Prostate gland (tissue), 2 donors: ENCODE measurements at regions not wholly inside any gene's neighbourhood (a gene's known extent, or its start where the extent isn't known, plus 50 kb on each side); places are given as distances from the start of the nearest gene placed in this dataset.

Source experiments
- DNase-seq: peaks from one replicate; pipeline ENCODE4 v3.0.0-alpha.2; 2019; ENCODE audit warnings: low spot score
- H3K27ac ChIP-seq, 2 donors: fragments of 200-600 bp; sonication (generic); 2 replicates each; pipeline ENCODE4 v1.5.1; 2017 to 2019
- H3K27me3 ChIP-seq: fragments of 200-600 bp; sonication (generic); replicated peaks from 2 replicates; pipeline ENCODE4 v1.5.1; 2019; ENCODE audit not compliant: insufficient read depth
- H3K36me3 ChIP-seq, 2 donors: fragments of 200-600 bp; sonication (generic); 1 replicate in 1 of 2; 2 replicates in 1 of 2; pipeline versions ENCODE4 v1.5.1 to v1.8.1; 2017 to 2019
- H3K4me1 ChIP-seq: fragments of 200-600 bp; sonication (generic); replicated peaks from 2 replicates; pipeline ENCODE4 v1.5.1; 2019
- H3K4me3 ChIP-seq, 2 donors: fragments of 200-600 bp; sonication (generic); 2 replicates each; pipeline ENCODE4 v1.5.1; 2017 to 2019
- H3K9me3 ChIP-seq: fragments of 200-600 bp; sonication (generic); 2 replicates; pipeline ENCODE4 v1.5.1; 2017
- POLR2A ChIP-seq: fragments of 450-650 bp; IDR thresholded peaks from one replicate; pipeline ENCODE4 v1.6.1; 2016; ENCODE audit warnings: antibody characterized with exemption, mild to moderate bottlenecking
- POLR2AphosphoS5 ChIP-seq: sonication (generic); formaldehyde crosslinking; IDR thresholded peaks from one replicate; pipeline ENCODE4 v1.6.1; 2017; ENCODE audit warnings: antibody characterized with exemption
- WGBS: methylation state at CpG from one replicate; pipeline ENCODE4 v1.1.5; 2018; 5-methylcytosine and 5-hydroxymethylcytosine counted together
- intact Hi-C: fragments of 100-400 bp; cut with DNase I; formaldehyde crosslinking; loops from one replicate; pipeline ENCODE4 v1.14.2; 2022
- TF ChIP-seq, protein P1 (sequence below), 4 experiments: fragments of 200-600 bp in 2 of 4; fragments of 450-650 bp in 2 of 4; sonication (generic) in 2 of 4; IDR thresholded peaks; 1 replicate in 3 of 4; 2 replicates in 1 of 4; pipeline ENCODE4 v1.5.1; 2016 to 2019; ENCODE audit warnings: antibody characterized with exemption in 4 of 4, mild to moderate bottlenecking in 2 of 4, moderate library complexity in 2 of 4

DNA sequence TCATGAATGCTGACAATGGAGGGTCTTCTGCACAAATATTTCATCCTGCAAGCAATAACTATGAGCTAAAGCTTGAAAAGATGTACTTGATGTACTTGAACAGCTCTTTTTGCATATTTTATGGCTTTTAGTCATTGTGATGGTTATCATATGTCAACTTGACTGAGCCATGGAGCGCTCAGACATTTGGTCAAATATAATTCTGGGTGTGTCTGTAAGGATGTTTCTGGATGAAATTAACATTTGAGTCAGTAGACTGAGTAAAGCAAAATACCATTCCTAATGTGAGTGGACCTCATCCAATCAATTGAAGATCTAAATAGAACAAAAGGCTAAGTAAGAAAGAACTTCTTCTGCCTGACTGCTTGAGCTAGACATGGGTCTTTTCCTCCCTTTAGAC is 509.0 kb downstream of the BCL11A start:
- no peaks in the 10 kb centered on the region for H3K36me3 ChIP-seq
- H3K9me3 ChIP-seq, result no peaks in the 10 kb centered on the region
- no peaks in the 10 kb centered on the region for H3K27me3 ChIP-seq
- H3K4me3 ChIP-seq, result no peak overlapping the region
- TF ChIP-seq POLR2AphosphoS5 (no peak), POLR2A (no peak)
- TF ChIP-seq, protein P1, sequence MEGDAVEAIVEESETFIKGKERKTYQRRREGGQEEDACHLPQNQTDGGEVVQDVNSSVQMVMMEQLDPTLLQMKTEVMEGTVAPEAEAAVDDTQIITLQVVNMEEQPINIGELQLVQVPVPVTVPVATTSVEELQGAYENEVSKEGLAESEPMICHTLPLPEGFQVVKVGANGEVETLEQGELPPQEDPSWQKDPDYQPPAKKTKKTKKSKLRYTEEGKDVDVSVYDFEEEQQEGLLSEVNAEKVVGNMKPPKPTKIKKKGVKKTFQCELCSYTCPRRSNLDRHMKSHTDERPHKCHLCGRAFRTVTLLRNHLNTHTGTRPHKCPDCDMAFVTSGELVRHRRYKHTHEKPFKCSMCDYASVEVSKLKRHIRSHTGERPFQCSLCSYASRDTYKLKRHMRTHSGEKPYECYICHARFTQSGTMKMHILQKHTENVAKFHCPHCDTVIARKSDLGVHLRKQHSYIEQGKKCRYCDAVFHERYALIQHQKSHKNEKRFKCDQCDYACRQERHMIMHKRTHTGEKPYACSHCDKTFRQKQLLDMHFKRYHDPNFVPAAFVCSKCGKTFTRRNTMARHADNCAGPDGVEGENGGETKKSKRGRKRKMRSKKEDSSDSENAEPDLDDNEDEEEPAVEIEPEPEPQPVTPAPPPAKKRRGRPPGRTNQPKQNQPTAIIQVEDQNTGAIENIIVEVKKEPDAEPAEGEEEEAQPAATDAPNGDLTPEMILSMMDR (IDR thresholded peaks at IDR 0.05), result no peak
- WGBS, result 68% methylated on average over 1 of the region's 1 CpG
- H3K27ac ChIP-seq, result no peak overlapping the region
- intact Hi-C loops, result no loop called here
- no peak for DNase-seq
- H3K4me1 ChIP-seq, result no peaks in the 10 kb centered on the region

DNA sequence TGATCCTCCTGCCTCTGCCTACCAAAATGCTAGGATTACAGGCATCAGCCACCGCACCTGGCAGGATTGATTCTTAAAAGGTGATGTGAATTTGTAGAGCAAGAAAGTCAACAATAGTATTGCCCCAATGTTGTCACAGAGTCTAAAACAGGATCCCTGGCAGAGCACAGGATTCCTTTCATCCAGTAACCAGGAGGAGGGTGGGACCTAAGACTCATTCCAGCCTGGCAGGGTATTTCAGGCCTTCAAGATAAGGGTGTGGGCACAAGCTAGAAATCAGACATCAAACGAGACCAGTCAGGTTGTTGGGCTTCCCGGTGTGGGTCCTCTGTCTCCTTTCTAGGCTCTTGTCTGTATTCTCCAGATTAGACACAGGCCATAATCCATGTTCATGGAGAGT is 511.4 kb downstream of the BCL11A start:
- intact Hi-C loops, result no loop called here
- 63% methylated on average over 3 of the region's 3 CpGs for WGBS
- no peak for DNase-seq
- no peaks in the 10 kb centered on the region for H3K9me3 ChIP-seq
- H3K36me3 ChIP-seq, result no peaks in the 10 kb centered on the region
- H3K27ac ChIP-seq, result no peak overlapping the region
- H3K4me3 ChIP-seq, result no peak overlapping the region
- H3K4me1 ChIP-seq, result no peaks in the 10 kb centered on the region
- no peaks in the 10 kb centered on the region for H3K27me3 ChIP-seq
- TF ChIP-seq POLR2A, result no peak

DNA sequence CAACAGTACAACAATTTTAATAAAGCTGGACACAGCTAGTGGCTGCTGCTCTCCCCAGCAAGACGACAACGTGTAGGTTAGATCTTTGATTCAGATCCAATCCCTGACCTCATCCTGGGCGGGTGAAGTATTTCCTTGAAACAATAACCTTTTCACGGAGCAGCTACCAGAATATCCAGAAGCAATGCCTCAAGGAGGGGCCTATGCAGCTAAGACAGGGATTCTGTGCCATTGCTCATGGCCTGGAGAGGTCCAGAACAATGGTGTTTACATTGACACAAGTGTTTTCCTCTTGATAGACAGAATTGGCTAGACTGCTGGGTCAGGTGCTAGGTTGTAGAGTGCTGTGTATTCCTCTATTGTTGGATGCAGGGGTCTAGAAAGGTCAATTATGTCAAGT is 520.1 kb downstream of the BCL11A start:
- H3K9me3 ChIP-seq, result no peaks in the 10 kb centered on the region
- no peak for DNase-seq
- no peak overlapping the region for H3K4me3 ChIP-seq
- no peak overlapping the region for H3K27ac ChIP-seq
- intact Hi-C loops, result no loop called here
- no peaks in the 10 kb centered on the region for H3K36me3 ChIP-seq
- H3K27me3 ChIP-seq, result no peaks in the 10 kb centered on the region
- WGBS, result 62% methylated on average over 4 of the region's 4 CpGs
- H3K4me1 ChIP-seq, result no peaks in the 10 kb centered on the region
- TF ChIP-seq POLR2AphosphoS5 (no peak), POLR2A (no peak)
- TF ChIP-seq, protein P1 (IDR thresholded peaks at IDR 0.05), result no peak

DNA sequence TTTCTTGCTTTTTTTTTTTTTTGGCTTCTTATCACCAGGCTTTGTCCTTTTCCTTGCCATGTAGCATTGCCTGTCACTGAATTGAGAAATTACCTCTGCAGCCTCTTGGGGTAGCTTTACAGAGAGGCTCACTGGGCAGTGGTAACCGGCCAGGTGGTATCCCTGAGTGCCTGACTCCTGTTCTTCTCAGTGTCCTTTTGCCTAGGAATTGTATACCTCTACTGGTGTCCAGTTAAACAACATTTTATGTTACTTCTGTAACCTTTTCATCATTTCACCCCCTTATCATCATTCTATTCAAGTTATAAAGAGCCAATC is 523.9 kb downstream of the BCL11A start:
- Histone ChIP-seq H3K27me3 (no peaks in the 10 kb centered on the region), H3K4me1 (no peaks in the 10 kb centered on the region), H3K4me3 (no peak overlapping the region), H3K36me3 (no peaks in the 10 kb centered on the region), H3K9me3 (no peaks in the 10 kb centered on the region), H3K27ac (no peak overlapping the region)
- DNase-seq, result no peak
- 83% methylated on average over 1 of the region's 1 CpG for WGBS
- TF ChIP-seq, protein P1 (IDR thresholded peaks at IDR 0.05), result no peak
- TF ChIP-seq POLR2AphosphoS5 (no peak), POLR2A (no peak)
- intact Hi-C loops, result no loop called here

DNA sequence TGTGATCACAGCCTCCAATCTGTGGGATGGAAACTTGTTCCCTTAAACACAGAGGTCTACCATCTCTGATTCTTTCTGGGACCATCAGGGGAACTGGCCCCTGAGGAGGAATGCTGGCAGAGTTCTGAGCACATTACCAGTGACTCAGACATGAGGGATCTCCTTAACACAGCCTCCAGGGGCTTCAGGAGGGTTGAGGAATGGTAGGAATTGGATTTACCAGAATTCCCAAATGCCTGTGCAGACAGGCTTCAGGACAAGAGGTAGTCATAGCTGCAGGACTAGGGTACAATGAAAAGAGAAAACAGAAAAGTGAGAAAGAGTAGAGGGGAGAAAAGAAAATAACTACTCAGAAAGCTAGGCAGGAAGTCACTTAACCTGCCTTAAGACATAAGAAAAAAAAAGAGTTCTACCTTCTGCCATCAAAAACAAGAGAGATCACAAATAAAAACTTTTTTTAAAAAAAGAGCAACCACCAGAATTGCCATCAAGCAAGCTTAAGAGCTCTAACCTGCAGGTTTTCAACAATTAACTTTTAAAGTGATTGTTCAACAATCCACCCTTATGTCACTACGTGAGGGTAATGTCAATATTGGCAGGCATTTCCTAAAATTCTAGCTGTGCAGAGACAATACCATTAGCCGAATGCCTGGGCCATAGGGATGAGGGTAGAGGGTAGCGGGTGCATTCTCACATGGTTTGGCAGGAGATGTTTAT is 524.4 kb downstream of the BCL11A start:
- Histone ChIP-seq H3K9me3 (no peaks in the 10 kb centered on the region), H3K27ac (no peak overlapping the region), H3K4me1 (no peaks in the 10 kb centered on the region), H3K27me3 (no peaks in the 10 kb centered on the region), H3K4me3 (no peak overlapping the region), H3K36me3 (no peaks in the 10 kb centered on the region)
- no peak for DNase-seq
- WGBS, result 33% methylated on average over 3 of the region's 3 CpGs
- intact Hi-C loops, result no loop called here
- TF ChIP-seq, protein P1 (IDR thresholded peaks at IDR 0.05), result no peak
- no peak for TF ChIP-seq POLR2AphosphoS5
- no peak for TF ChIP-seq POLR2A
